ENCODE measurements at regions not wholly inside any gene's neighbourhood (a gene's known extent, or its start where the extent isn't known, plus 50 kb on each side); places are given as distances from the start of the nearest gene placed in this dataset.

DNA sequence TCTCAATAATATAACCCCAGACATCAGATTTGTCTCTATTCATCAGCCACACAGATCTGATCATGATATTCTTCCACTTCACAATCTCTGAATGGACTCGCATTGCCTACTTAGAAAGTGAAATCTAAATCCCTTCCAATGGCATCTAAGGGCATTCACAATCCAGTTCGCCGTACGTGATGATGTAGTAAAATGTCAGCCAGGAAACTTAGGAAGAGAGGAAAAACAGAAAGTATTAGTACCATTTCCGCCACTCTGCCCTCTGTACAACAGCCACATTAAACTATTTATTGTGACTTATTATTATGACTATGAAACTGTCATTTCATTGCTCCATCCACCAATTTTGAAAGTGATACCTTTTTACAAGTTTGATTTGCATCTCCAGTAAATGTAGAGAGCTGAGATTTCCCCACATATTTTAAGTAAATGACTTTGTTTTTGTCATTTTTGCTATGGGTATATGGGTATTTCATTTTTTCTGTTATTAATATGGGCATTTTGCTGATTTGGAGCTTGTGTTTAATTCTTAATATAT, 69.4 kb upstream of the SMIM36 start:
- ChIA-PET CTCF (ENCODE audit: partially characterized antibody) (interaction anchor here (1.3 to 1.4 kb wide), 2 partner anchors 11 to 21 kb away, joined by 3 to 5 read pairs; no protein-coding TSS in a partner anchor), POLR2A (ENCODE audit: partially characterized antibody) (no interaction called here)
- Histone ChIP-seq H3K4me2 (ENCODE audit: insufficient read depth in 1 of 2, low read depth in 2 of 2, low read length in 2 of 2) (no peak overlapping the region), H4K91ac (replicated peaks; ENCODE audit: insufficient read length, low read length) (no peak overlapping the region), H3K4me3 (ENCODE audit: extremely low read depth in 1 of 4, insufficient read depth in 2 of 4, low read depth in 3 of 4, low read length in 4 of 4) (no peak overlapping the region), H3K4me1 (replicated peaks in 1 of 4; ENCODE audit: control insufficient read depth in 3 of 4, insufficient read depth in 4 of 4, low read length in 3 of 4) (peaks cover 0 to 7% (median 3%) of the 10 kb centered on the region in 4 experiments; a peak in 2 of 7 replicates), H3K79me2 (ENCODE audit: control insufficient read depth in 1 of 2, insufficient read depth in 2 of 2, low read length in 2 of 2) (no peaks in the 10 kb centered on the region), H3K4ac (replicated peaks; ENCODE audit: insufficient read length, low read depth, low read length) (no peak overlapping the region), H2AFZ (ENCODE audit: low read length) (no peak overlapping the region), H3K36me3 (ENCODE audit: control insufficient read depth in 2 of 4, insufficient read depth in 4 of 4, low read length in 3 of 4) (no peaks in the 10 kb centered on the region), H2BK15ac (ENCODE audit: low read length) (no peak overlapping the region), H3K79me1 (ENCODE audit: low read depth, low read length) (no peaks in the 10 kb centered on the region), H2BK20ac (ENCODE audit: low read length) (no peak overlapping the region), H3K56ac (replicated peaks; ENCODE audit: insufficient read length, low read depth, low read length) (no peak overlapping the region), H3K14ac (ENCODE audit: insufficient read length) (no peak overlapping the region), H3K23me2 (ENCODE audit: low read depth, low read length) (no peaks in the 10 kb centered on the region; the same call in 1 of the 2 replicates), H3K18ac (ENCODE audit: extremely low read depth, low read length) (no peak overlapping the region), H3K27ac (ENCODE audit: low read depth, low read length) (no peak overlapping the region), H3K9ac (replicated peaks in 1 of 4; ENCODE audit: extremely low read depth in 1 of 4, low read depth in 3 of 4, low read length in 3 of 4) (no peak overlapping the region), H3K9me3 (ENCODE audit: insufficient read depth in 2 of 2, low read depth in 1 of 2, low read length in 1 of 2) (no peaks in the 10 kb centered on the region), H3K27me3 (replicated peaks in 1 of 4; ENCODE audit: control insufficient read depth in 3 of 4, extremely low read depth in 1 of 4, insufficient read depth in 3 of 4, low read length in 3 of 4) (no peaks in the 10 kb centered on the region), H4K20me1 (replicated peaks in 1 of 2; ENCODE audit: control insufficient read depth in 1 of 2, insufficient read depth in 2 of 2, low read length in 2 of 2) (no peaks in the 10 kb centered on the region), H2BK120ac (replicated peaks; ENCODE audit: low read depth, low read length) (no peak overlapping the region), H2AK5ac (ENCODE audit: low read depth, low read length) (no peak overlapping the region), H4K5ac (ENCODE audit: insufficient read length, low read depth, low read length) (no peak overlapping the region), H3K23ac (ENCODE audit: insufficient read length) (no peak overlapping the region), H2BK12ac (ENCODE audit: low read depth, low read length) (no peak overlapping the region), H4K8ac (ENCODE audit: extremely low read depth, insufficient read depth, low read length) (no peak overlapping the region), H2BK5ac (ENCODE audit: low read depth, low read length) (no peak overlapping the region)
- 93% methylated on average over 5 of the region's 5 CpGs; no CpG with 5 or more reads in 1 of the 2 experiments for WGBS, 2 experiments (ENCODE audit: extremely low coverage in 1 of 2, insufficient coverage in 1 of 2, insufficient read length in 1 of 2, insufficient replicate concordance in 2 of 2, low coverage in 1 of 2, low lambda C conversion rate in 2 of 2, missing lambda C conversion rate in 1 of 2)
- FAIRE-seq (no peak), DNase-seq (ENCODE audit: low read depth in 1 of 2, low spot score in 2 of 2) (no peak)
- no peak for TF ChIP-seq BRCA1 (IDR thresholded peaks at IDR 0.05; ENCODE audit: low read depth, low read length)
- TF ChIP-seq JUN (IDR thresholded peaks at IDR 0.05; ENCODE audit: low read depth, low read length): no peak
- no peak for TF ChIP-seq CHD2 (IDR thresholded peaks at IDR 0.05; ENCODE audit: low read length)
- no peak for TF ChIP-seq RFX5 (IDR thresholded peaks at IDR 0.05; ENCODE audit: borderline replicate concordance, low read depth, low read length)
- TF ChIP-seq CBX5 (IDR thresholded peaks at IDR 0.05; ENCODE audit: low read depth, low read length): no peak
- TF ChIP-seq RAD21 (IDR thresholded peaks at IDR 0.05 in 1 of 2, conservative IDR thresholded peaks at IDR 0.05 in 1 of 2; ENCODE audit: low read depth in 2 of 2, low read length in 2 of 2): no peak
- TF ChIP-seq POLR2AphosphoS5 (IDR thresholded peaks at IDR 0.05; ENCODE audit: low read depth, low read length): no peak
- TF ChIP-seq, protein P1, sequence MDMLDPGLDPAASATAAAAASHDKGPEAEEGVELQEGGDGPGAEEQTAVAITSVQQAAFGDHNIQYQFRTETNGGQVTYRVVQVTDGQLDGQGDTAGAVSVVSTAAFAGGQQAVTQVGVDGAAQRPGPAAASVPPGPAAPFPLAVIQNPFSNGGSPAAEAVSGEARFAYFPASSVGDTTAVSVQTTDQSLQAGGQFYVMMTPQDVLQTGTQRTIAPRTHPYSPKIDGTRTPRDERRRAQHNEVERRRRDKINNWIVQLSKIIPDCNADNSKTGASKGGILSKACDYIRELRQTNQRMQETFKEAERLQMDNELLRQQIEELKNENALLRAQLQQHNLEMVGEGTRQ (IDR thresholded peaks at IDR 0.05; ENCODE audit: low read length): no peak
- TF ChIP-seq NANOG (IDR thresholded peaks at IDR 0.05; ENCODE audit: insufficient read depth, low read depth, low read length, poor library complexity, severe bottlenecking): no peak
- TF ChIP-seq CREB1 (IDR thresholded peaks at IDR 0.05): no peak
- TF ChIP-seq SIX5 (IDR thresholded peaks at IDR 0.05; ENCODE audit: low read depth, low read length): no peak
- no peak for TF ChIP-seq SIN3A (conservative IDR thresholded peaks at IDR 0.05 in 1 of 2, IDR thresholded peaks at IDR 0.05 in 1 of 2; ENCODE audit: low read depth in 1 of 2, low read length in 2 of 2)

All from H1 (cell line).